ENCODE measurements at regions not wholly inside any gene's neighbourhood (a gene's known extent, or its start where the extent isn't known, plus 50 kb on each side); places are given as distances from the start of the nearest gene placed in this dataset.

DNA sequence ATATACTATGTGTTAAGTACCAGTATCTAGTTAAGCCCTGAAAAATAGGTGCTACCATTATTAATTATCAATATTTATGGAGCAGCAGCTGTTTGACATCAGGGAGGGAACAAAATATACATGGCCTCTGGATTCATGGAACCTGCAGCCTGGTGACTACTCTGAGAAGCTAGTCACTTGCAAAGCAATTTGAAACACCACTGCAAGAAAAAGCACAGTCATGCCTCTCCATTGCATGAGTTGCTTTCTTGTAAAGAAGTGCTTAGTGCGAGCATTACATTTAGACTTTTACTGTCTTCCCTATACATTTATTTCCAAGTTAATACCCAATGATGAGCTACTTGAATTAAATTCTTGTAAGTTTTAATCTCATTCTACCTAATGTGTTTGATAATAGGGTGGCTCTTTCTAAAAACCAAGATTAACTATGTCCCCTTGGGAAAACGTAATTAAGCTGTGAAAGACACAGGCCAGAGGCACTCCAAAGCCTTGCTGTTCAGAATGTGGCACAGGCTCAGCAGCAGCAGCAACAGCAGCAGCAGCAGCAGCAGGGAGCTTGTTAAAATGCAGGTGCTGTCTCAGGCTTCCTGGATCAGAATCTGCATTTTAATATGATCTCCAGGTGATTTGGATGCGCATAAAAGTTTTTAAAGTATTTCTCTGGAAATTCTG, 83.6 kb downstream of the PFDN4 start:
- H3K4me2 ChIP-seq (ENCODE audit: low read length, poor library complexity, severe bottlenecking) = no peak overlapping the region
- H3K4ac ChIP-seq (ENCODE audit: low read depth in 1 of 2, low read length in 2 of 2) = no peak overlapping the region
- H3K27ac ChIP-seq (ENCODE audit: low read length, poor library complexity, severe bottlenecking) = no peak overlapping the region
- H3K23ac ChIP-seq (ENCODE audit: low read length in 2 of 2) = no peak overlapping the region
- H2BK12ac ChIP-seq (ENCODE audit: low read length in 2 of 2) = no peak overlapping the region
- H3K9ac ChIP-seq (ENCODE audit: low read length) = no peak overlapping the region
- WGBS = 40% methylated on average over 1 of the region's 3 CpGs
- no peak overlapping the region for H3K18ac ChIP-seq (ENCODE audit: low read depth in 1 of 2, low read length in 2 of 2)
- no peak overlapping the region for H3K4me3 ChIP-seq (ENCODE audit: insufficient read depth in 1 of 2, low read depth in 1 of 2, low read length in 2 of 2)
- H2AK5ac ChIP-seq (ENCODE audit: low read length, severe bottlenecking) = no peak overlapping the region
- H3K79me1 ChIP-seq (replicated peaks; ENCODE audit: low read length, poor library complexity, severe bottlenecking) = no peaks in the 10 kb centered on the region
- no peak overlapping the region for H3K14ac ChIP-seq (ENCODE audit: low read length in 2 of 2)
- no peak overlapping the region for H2BK5ac ChIP-seq (ENCODE audit: low read depth, low read length, poor library complexity, severe bottlenecking)
- DNase-seq = no peak
- no peaks in the 10 kb centered on the region for H3K27me3 ChIP-seq (ENCODE audit: control insufficient read depth in 1 of 2, insufficient read depth in 1 of 2, low read length in 2 of 2)
- H2BK120ac ChIP-seq (ENCODE audit: low read depth, low read length) = no peak overlapping the region
- H3K4me1 ChIP-seq (ENCODE audit: control insufficient read depth, insufficient read depth, low read depth, low read length) = no peaks in the 10 kb centered on the region
- no peak overlapping the region for H4K91ac ChIP-seq (ENCODE audit: low read length)
- H4K8ac ChIP-seq (ENCODE audit: low read length) = no peak overlapping the region
- H3K36me3 ChIP-seq (ENCODE audit: control insufficient read depth in 1 of 2, insufficient read depth in 2 of 2, low read depth in 1 of 2, low read length in 2 of 2) = no peaks in the 10 kb centered on the region
- no peak overlapping the region for H2BK15ac ChIP-seq (ENCODE audit: low read depth, poor library complexity, severe bottlenecking)
- H2AFZ ChIP-seq (ENCODE audit: low read depth, low read length) = no peak overlapping the region
- no peaks in the 10 kb centered on the region for H3K9me3 ChIP-seq (ENCODE audit: control insufficient read depth, low read length)

GRCh38 chr20:54292185-54292584, 84.3 kb downstream of the PFDN4 start:
- no peaks in the 10 kb centered on the region for H3K36me3 ChIP-seq (ENCODE audit: control insufficient read depth in 1 of 2, insufficient read depth in 2 of 2, low read depth in 1 of 2, low read length in 2 of 2)
- no peak overlapping the region for H2AFZ ChIP-seq (ENCODE audit: low read depth, low read length)
- H3K4me3 ChIP-seq (ENCODE audit: insufficient read depth in 1 of 2, low read depth in 1 of 2, low read length in 2 of 2) = no peak overlapping the region
- H2AK5ac ChIP-seq (ENCODE audit: low read length, severe bottlenecking) = no peak overlapping the region
- no peak overlapping the region for H4K91ac ChIP-seq (ENCODE audit: low read length)
- no peak overlapping the region for H2BK5ac ChIP-seq (ENCODE audit: low read depth, low read length, poor library complexity, severe bottlenecking)
- no peak overlapping the region for H3K4me2 ChIP-seq (ENCODE audit: low read length, poor library complexity, severe bottlenecking)
- H3K9ac ChIP-seq (ENCODE audit: low read length) = no peak overlapping the region
- no peak overlapping the region for H3K14ac ChIP-seq (ENCODE audit: low read length in 2 of 2)
- H3K79me1 ChIP-seq (replicated peaks; ENCODE audit: low read length, poor library complexity, severe bottlenecking) = no peaks in the 10 kb centered on the region
- no peaks in the 10 kb centered on the region for H3K4me1 ChIP-seq (ENCODE audit: control insufficient read depth, insufficient read depth, low read depth, low read length)
- H3K9me3 ChIP-seq (ENCODE audit: control insufficient read depth, low read length) = no peaks in the 10 kb centered on the region
- H3K27ac ChIP-seq (ENCODE audit: low read length, poor library complexity, severe bottlenecking) = no peak overlapping the region
- no peak overlapping the region for H2BK120ac ChIP-seq (ENCODE audit: low read depth, low read length)
- no peak overlapping the region for H3K18ac ChIP-seq (ENCODE audit: low read depth in 1 of 2, low read length in 2 of 2)
- 66% methylated on average over 3 of the region's 3 CpGs for WGBS
- H3K4ac ChIP-seq (ENCODE audit: low read depth in 1 of 2, low read length in 2 of 2) = no peak overlapping the region
- H4K8ac ChIP-seq (ENCODE audit: low read length) = no peak overlapping the region
- no peak overlapping the region for H2BK15ac ChIP-seq (ENCODE audit: low read depth, poor library complexity, severe bottlenecking)
- no peak overlapping the region for H3K23ac ChIP-seq (ENCODE audit: low read length in 2 of 2)
- no peaks in the 10 kb centered on the region for H3K27me3 ChIP-seq (ENCODE audit: control insufficient read depth in 1 of 2, insufficient read depth in 1 of 2, low read length in 2 of 2)
- DNase-seq = no peak
- no peak overlapping the region for H2BK12ac ChIP-seq (ENCODE audit: low read length in 2 of 2)

DNA sequence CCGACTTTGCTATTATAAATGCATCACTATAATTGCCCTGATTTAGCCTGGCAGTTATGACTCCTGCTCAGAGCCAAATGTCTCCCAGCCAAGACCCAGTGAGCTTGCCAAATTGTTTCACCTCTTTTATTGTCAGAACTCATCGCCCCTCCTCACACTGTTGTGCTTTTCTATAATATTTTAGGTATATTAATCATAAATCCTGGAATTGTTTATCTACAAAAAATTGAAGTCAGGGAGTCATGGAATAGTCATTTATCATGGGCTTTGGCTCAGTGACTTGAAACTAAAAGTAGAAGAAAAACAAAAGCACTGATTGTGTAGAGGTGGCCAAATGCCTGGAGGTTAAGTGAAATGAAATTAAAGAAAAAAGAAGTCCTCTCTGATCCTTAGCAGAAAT, 85.6 kb downstream of the PFDN4 start:
- no peak overlapping the region for H2BK5ac ChIP-seq (ENCODE audit: low read depth, low read length, poor library complexity, severe bottlenecking)
- no peak overlapping the region for H3K4ac ChIP-seq (ENCODE audit: low read depth in 1 of 2, low read length in 2 of 2)
- no peak overlapping the region for H3K4me3 ChIP-seq (ENCODE audit: insufficient read depth in 1 of 2, low read depth in 1 of 2, low read length in 2 of 2)
- no peak overlapping the region for H2BK120ac ChIP-seq (ENCODE audit: low read depth, low read length)
- H2BK15ac ChIP-seq (ENCODE audit: low read depth, poor library complexity, severe bottlenecking) = no peak overlapping the region
- DNase-seq = no peak
- H3K9ac ChIP-seq (ENCODE audit: low read length) = no peak overlapping the region
- no peak overlapping the region for H2BK12ac ChIP-seq (ENCODE audit: low read length in 2 of 2)
- no peak overlapping the region for H3K14ac ChIP-seq (ENCODE audit: low read length in 2 of 2)
- H3K79me1 ChIP-seq (replicated peaks; ENCODE audit: low read length, poor library complexity, severe bottlenecking) = no peaks in the 10 kb centered on the region
- H3K27ac ChIP-seq (ENCODE audit: low read length, poor library complexity, severe bottlenecking) = no peak overlapping the region
- no peaks in the 10 kb centered on the region for H3K4me1 ChIP-seq (ENCODE audit: control insufficient read depth, insufficient read depth, low read depth, low read length)
- no peaks in the 10 kb centered on the region for H3K9me3 ChIP-seq (ENCODE audit: control insufficient read depth, low read length)
- no peak overlapping the region for H3K18ac ChIP-seq (ENCODE audit: low read depth in 1 of 2, low read length in 2 of 2)
- no peak overlapping the region for H3K4me2 ChIP-seq (ENCODE audit: low read length, poor library complexity, severe bottlenecking)
- no peak overlapping the region for H4K91ac ChIP-seq (ENCODE audit: low read length)
- no peaks in the 10 kb centered on the region for H3K27me3 ChIP-seq (ENCODE audit: control insufficient read depth in 1 of 2, insufficient read depth in 1 of 2, low read length in 2 of 2)
- WGBS = 75% methylated on average over 1 of the region's 2 CpGs
- no peak overlapping the region for H3K23ac ChIP-seq (ENCODE audit: low read length in 2 of 2)
- no peak overlapping the region for H4K8ac ChIP-seq (ENCODE audit: low read length)
- H2AK5ac ChIP-seq (ENCODE audit: low read length, severe bottlenecking) = no peak overlapping the region
- no peaks in the 10 kb centered on the region for H3K36me3 ChIP-seq (ENCODE audit: control insufficient read depth in 1 of 2, insufficient read depth in 2 of 2, low read depth in 1 of 2, low read length in 2 of 2)
- H2AFZ ChIP-seq (ENCODE audit: low read depth, low read length) = no peak overlapping the region

DNA sequence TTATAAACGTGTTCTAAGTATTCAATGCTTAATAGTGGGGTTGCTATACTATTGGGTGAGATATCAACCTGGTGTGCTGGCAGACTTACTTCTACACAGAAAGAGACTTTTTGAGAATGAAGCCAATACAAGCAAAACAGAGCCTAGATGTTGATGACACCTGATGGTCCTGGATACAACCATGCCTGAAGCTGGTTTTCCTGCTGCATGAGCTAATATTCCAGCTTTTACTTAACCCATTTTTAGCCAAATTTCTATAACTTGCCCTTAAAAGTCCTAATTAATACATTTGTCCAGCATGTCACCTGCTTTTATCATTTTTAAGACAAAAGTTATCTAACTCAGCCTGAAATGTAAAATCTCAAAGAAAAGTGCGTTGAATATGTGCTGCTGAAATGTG, 86.2 kb downstream of the PFDN4 start:
- Histone ChIP-seq H2AK5ac (ENCODE audit: low read length, severe bottlenecking) (no peak overlapping the region), H3K4me3 (ENCODE audit: insufficient read depth in 1 of 2, low read depth in 1 of 2, low read length in 2 of 2) (no peak overlapping the region), H3K9ac (ENCODE audit: low read length) (no peak overlapping the region), H2BK120ac (ENCODE audit: low read depth, low read length) (no peak overlapping the region), H4K8ac (ENCODE audit: low read length) (no peak overlapping the region), H3K9me3 (ENCODE audit: control insufficient read depth, low read length) (no peaks in the 10 kb centered on the region), H3K79me1 (replicated peaks; ENCODE audit: low read length, poor library complexity, severe bottlenecking) (no peaks in the 10 kb centered on the region), H3K36me3 (ENCODE audit: control insufficient read depth in 1 of 2, insufficient read depth in 2 of 2, low read depth in 1 of 2, low read length in 2 of 2) (no peaks in the 10 kb centered on the region), H2BK15ac (ENCODE audit: low read depth, poor library complexity, severe bottlenecking) (no peak overlapping the region), H2AFZ (ENCODE audit: low read depth, low read length) (no peak overlapping the region), H3K4ac (ENCODE audit: low read depth in 1 of 2, low read length in 2 of 2) (no peak overlapping the region), H4K91ac (ENCODE audit: low read length) (no peak overlapping the region), H3K27me3 (ENCODE audit: control insufficient read depth in 1 of 2, insufficient read depth in 1 of 2, low read length in 2 of 2) (no peaks in the 10 kb centered on the region), H3K4me1 (ENCODE audit: control insufficient read depth, insufficient read depth, low read depth, low read length) (no peaks in the 10 kb centered on the region), H2BK12ac (ENCODE audit: low read length in 2 of 2) (no peak overlapping the region), H3K14ac (ENCODE audit: low read length in 2 of 2) (no peak overlapping the region), H3K4me2 (ENCODE audit: low read length, poor library complexity, severe bottlenecking) (no peak overlapping the region), H3K23ac (ENCODE audit: low read length in 2 of 2) (no peak overlapping the region), H2BK5ac (ENCODE audit: low read depth, low read length, poor library complexity, severe bottlenecking) (no peak overlapping the region), H3K27ac (ENCODE audit: low read length, poor library complexity, severe bottlenecking) (no peak overlapping the region), H3K18ac (ENCODE audit: low read depth in 1 of 2, low read length in 2 of 2) (no peak overlapping the region)
- 13% methylated on average over 1 of the region's 2 CpGs for WGBS
- DNase-seq = no peak
